LNCaP clone FGC (cell line): ENCODE measurements at regions not wholly inside any gene's neighbourhood (a gene's known extent, or its start where the extent isn't known, plus 50 kb on each side); places are given as distances from the start of the nearest gene placed in this dataset.

Source experiments
- DNase-seq: peaks from one replicate; pipeline ENCODE4 v3.0.0-alpha.2; 2011; ENCODE audit warnings: low read depth
- H3K4me3 ChIP-seq: 2 replicates; pipeline ENCODE4 v1.5.1; 2011; ENCODE audit warnings: mild to moderate bottlenecking, low read depth, low read length, control low read depth
- TF ChIP-seq, protein P1 (sequence below): IDR thresholded peaks from 2 replicates; pipeline ENCODE4 v1.5.1; 2012; ENCODE audit warnings: mild to moderate bottlenecking; ENCODE audit not compliant: control insufficient read depth, insufficient read depth; ENCODE audit errors: extremely low read depth

DNA sequence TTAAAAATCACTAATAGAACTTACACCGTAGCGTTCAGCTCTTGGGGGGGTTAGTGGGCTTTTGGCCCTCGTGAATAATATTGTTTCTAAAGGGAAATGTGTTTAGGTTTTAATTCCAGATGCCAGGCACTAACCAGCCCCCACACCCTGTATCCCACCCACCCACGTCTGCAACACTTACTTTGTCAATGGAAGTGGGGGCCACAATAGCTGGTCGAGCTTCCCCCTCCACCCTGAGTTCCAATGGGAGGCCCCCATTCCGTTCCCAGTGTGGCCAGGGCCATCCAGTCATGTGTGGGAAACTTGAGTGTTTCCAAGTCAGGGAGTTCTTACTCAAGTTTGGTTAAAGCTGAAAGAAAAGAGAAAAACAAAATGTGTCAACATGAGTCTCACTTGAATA, 271.4 kb downstream of the ENC1 start:
- TF ChIP-seq, protein P1, sequence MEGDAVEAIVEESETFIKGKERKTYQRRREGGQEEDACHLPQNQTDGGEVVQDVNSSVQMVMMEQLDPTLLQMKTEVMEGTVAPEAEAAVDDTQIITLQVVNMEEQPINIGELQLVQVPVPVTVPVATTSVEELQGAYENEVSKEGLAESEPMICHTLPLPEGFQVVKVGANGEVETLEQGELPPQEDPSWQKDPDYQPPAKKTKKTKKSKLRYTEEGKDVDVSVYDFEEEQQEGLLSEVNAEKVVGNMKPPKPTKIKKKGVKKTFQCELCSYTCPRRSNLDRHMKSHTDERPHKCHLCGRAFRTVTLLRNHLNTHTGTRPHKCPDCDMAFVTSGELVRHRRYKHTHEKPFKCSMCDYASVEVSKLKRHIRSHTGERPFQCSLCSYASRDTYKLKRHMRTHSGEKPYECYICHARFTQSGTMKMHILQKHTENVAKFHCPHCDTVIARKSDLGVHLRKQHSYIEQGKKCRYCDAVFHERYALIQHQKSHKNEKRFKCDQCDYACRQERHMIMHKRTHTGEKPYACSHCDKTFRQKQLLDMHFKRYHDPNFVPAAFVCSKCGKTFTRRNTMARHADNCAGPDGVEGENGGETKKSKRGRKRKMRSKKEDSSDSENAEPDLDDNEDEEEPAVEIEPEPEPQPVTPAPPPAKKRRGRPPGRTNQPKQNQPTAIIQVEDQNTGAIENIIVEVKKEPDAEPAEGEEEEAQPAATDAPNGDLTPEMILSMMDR, result no peak
- DNase-seq, result no peak
- H3K4me3 ChIP-seq, result no peak overlapping the region

- H3K4me3 ChIP-seq, result no peak overlapping the region
- TF ChIP-seq, protein P1, result no peak
- no peak for DNase-seq
Measured at GRCh38 chr5:74367934-74368333, 272.6 kb downstream of the ENC1 start.

GRCh38 chr5:74367241-74367733, 273.2 kb downstream of the ENC1 start:
- TF ChIP-seq, protein P1, result no peak
- H3K4me3 ChIP-seq, result no peak overlapping the region
- no peak for DNase-seq

DNA sequence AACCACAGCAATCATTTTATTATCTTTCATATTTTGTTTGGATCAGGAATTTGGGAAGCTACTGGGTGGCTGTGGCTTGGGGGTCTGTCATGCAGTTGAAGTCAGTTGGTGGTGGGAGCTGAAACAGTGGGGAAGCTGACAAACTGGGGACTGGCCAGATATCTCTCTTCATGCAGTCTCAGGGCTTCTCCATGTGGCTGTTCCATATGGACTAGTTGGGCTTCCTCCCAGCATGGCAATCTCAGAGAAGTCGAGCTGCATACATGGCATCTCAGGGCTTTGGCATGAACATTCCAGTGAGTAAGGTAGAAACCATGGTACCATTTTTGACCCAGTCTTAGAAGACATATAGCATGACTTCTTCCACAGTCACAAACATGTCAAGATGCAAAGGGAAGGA, 274.8 kb downstream of the ENC1 start:
- TF ChIP-seq, protein P1, result no peak
- no peak overlapping the region for H3K4me3 ChIP-seq
- DNase-seq, result no peak

DNA sequence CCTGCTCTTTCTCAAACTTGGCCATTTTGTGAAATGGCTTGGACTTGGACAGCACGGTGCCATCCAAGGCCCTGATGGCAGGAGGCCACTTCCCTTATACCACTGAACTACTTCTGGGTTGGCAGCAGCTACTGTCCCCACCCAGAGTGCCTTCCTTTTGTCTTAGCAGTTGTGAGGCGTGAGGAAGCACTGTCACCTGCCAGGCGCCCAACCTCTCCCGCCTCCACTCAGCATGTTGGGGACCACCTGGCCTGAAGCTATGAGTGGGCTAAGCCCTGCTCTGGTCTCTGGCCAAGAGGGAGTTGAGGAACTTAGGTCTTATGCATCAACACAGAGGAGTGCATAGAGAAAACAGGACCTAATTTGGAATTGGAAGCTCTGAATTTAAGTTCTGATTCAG, 276.0 kb downstream of the ENC1 start:
- no peak for DNase-seq
- H3K4me3 ChIP-seq, result no peak overlapping the region
- TF ChIP-seq, protein P1, result no peak

- DNase-seq, result no peak
- TF ChIP-seq, protein P1, result no peak
- no peak overlapping the region for H3K4me3 ChIP-seq
Measured at GRCh38 chr5:74363603-74364205, 276.8 kb downstream of the ENC1 start.
